Limb (tissue), 2 donors: ENCODE measurements at regions not wholly inside any gene's neighbourhood (a gene's known extent, or its start where the extent isn't known, plus 50 kb on each side); places are given as distances from the start of the nearest gene placed in this dataset.
"Not testable (repeated sequence)": the region's sequence is repeated elsewhere in the genome, so short reads cannot be mapped to it uniquely, and the experiment has no call there.

ENCODE experiments used
- DNase-seq, 2 donors: peaks; one replicate each; pipeline ENCODE4 v3.0.0-alpha.2; 2016; ENCODE audit errors: extremely low spot score in 2 of 2

DNA sequence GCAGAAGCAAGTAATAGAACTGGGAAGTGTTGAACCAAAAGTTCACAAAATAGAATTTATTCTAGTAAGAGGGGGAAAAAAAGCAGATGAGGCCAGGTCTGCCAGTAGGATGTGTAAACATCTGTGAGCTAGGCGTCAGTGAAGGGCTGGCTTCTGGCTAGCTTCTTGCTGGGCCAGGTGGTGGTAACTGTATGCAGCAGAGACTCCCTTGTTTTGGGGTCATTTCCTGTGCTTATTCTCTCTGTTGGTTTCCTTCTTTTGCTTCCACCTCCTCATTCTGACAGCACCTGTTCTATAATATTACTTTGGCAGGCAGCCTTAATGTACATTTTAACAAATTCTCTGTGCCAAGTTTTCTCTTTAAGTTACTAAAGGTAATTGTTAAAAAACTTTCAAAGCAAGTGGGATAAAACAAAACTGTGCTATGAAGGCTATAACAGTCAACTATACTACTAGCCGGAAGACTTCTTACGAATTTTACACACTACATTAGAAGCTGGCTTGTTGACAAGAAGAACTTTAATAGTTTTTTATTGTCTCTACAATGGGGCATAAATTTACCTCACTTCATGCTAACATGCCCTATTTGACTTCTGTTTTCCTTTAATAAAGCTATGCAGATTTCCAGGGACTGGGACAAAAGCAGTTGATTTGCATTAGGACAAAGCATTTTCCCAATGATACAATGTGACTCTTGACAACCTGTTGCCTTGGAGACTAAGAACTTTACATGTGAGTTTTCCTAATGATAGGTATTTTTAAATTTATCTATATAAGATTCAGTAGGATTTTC lies 318.8 kb upstream of the NAALADL2 start:
- DNase-seq = peak in 1 of 2 donors; percentile 5

DNA sequence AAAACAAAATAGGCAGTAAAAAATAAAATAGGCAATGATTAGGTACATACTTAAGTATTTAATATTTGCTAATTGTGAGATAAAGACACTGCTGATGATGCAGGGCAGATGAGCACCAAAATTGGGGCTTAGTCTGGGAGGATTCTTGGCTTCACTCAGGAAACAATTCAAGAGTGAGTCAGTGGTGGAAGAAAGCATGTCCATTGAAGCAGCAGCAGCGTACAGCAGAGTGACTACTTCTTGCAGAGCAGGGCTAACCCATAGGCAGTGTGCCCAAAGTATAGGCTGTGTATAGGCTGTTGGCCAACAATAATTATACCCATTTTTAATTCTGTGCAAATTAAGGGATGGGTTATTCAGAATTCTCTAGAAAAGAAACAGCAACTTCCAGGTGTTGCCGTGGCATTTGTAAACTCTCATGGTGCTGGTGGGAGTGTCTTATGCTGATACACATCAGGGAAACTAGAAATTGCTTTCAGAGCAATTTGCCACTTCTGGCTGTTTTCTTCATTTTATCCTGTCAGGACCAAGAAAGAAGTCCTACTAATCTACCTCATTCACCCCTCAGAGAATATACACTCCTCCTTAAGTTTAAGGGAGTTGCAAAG lies 317.3 kb upstream of the NAALADL2 start:
- no peak for DNase-seq

DNA sequence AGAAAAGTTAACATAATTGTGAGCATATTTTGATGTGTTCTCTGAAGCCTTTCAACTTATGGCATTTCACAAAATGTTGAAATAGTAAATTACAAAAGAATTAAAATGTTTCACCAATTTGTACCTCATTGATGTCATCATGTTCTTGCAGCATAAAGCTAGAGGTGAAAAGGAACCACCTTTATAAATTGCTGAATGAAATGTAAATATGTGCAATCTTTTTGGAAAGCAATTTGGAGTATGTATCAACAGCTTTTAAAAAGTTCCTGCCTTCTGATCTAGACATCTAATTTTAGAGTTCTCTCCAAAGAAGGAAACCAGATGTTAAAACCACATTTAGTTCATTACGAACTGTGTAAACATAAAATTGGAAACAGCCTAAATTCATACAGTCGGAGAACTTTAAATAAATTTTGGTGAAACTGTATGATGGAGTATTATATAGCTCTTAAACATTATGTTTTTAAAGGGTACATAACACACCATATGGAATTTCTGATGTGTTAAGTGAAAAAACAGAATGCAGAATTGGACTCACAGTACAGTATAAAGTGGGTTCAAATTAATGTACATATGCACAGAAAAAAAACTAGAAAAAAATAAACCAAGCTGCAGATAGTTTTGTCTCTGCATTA lies 311.2 kb upstream of the NAALADL2 start:
- DNase-seq = no peak

GRCh38 chr3:174548841-174549623 lies 310.1 kb upstream of the NAALADL2 start:
- no peak for DNase-seq

DNA sequence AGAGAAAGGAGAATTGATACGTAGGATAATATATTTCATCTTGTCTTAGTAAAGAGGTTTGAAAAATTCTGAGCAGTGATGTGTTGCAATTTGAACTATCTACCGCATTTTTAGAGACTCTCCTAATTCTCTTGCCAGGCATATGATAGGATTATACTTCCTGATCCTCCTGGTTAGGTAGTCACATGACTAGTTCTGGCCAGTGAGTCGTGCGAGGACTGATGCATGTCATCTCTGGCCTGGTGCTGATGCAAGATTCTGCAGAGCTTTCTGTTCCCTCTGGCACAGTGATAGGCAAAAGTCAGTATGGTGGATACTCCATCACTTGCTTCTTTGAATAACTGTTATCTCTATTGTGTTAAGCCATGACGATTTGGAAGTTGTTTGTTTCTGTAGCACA lies 277.6 kb upstream of the NAALADL2 start:
- DNase-seq = no peak

GRCh38 chr3:174583396-174583795 lies 275.7 kb upstream of the NAALADL2 start:
- DNase-seq = peak in 1 of 2 donors; percentile 7

GRCh38 chr3:174587137-174587536 lies 272.0 kb upstream of the NAALADL2 start:
- DNase-seq = not testable (repeated sequence)

- no peak for DNase-seq
Measured at GRCh38 chr3:174596447-174596982, 262.6 kb upstream of the NAALADL2 start.

DNA sequence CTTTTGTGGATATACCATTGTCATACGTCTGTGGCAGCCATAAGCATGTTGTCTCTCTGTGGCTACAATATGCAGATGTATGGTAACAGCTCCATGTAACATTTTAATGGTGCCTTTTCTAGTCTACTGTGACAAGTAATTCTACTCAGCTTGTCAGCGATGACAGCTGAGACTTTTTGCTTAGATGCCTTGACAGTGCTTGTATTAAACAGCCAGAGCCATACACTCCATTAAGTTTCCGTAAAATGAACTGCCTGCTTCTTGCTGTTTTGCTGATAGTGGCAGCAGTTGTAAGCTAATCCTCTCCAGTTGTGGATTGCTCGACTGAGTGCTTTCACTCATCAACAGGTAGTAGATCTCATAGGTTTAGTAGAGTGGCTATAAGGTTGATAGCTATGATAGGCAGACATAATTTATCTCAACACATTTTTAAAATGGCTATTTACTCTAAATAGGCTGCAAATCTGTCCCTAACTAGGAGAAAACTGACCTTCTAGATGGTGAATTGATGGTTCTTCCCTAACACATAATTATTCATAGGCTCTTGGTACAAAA lies 260.2 kb upstream of the NAALADL2 start:
- no peak for DNase-seq

DNA sequence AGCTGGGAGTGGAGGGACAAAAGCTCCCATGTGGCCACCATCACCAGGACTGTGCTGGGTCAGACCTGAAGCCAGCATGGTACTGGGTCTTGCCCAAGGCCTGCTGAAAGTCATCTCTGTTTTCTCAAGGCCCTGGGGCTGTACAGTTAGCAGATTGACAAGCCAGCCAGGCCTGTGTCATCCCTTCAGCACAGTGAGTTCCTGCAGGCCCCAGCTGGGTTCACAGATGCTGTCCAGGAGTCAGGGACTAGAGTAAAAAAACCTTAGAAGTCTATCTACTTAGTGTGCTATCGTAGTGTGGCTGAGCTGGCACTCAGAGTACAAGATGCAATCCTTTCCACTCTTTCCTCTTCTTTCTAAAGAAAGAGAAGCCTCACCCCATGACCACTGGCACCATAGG lies 246.0 kb upstream of the NAALADL2 start:
- no peak for DNase-seq

DNA sequence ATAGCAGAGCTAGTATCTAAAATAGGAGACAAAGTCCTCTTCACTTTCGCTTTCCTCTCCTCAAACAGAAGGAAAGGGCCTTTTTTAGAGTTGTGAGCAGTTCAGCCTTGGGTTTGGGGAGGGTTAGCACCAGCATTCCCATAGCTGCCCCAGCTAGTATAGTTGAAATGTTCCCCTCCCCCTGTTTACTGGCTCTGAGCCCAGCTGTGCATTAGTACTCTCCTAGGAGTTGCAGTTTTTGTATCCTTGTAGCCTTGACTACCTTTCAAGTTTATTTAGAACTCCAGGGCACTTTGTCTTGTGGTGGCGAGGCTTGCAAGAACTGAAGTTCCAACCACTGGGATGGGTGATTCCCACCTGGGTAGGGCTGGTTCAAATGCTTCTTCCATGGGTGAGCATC lies 245.1 kb upstream of the NAALADL2 start:
- DNase-seq = peak in 1 of 2 donors; percentile 61

GRCh38 chr3:174618368-174619080 lies 240.6 kb upstream of the NAALADL2 start:
- no peak for DNase-seq

- no peak for DNase-seq
Measured at GRCh38 chr3:174619239-174619638, 239.9 kb upstream of the NAALADL2 start.

DNA sequence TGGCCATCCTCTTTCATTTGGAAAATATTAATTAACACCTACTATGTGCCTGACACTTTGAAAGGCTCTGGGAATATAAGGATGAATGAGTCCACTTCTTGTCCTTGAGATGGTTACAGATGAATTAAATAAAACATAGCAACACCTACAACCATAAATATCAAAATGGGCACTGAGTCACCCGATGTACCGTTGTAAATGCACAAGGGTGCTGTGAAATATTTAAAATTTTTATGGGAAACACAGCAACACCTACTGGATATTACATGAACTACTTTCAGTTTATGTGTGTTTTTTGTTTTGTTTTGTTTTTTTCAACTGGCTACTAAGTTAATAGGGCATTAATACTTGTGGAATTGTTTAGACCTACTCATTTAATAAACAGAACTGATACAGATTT lies 239.0 kb upstream of the NAALADL2 start:
- DNase-seq = no peak

DNA sequence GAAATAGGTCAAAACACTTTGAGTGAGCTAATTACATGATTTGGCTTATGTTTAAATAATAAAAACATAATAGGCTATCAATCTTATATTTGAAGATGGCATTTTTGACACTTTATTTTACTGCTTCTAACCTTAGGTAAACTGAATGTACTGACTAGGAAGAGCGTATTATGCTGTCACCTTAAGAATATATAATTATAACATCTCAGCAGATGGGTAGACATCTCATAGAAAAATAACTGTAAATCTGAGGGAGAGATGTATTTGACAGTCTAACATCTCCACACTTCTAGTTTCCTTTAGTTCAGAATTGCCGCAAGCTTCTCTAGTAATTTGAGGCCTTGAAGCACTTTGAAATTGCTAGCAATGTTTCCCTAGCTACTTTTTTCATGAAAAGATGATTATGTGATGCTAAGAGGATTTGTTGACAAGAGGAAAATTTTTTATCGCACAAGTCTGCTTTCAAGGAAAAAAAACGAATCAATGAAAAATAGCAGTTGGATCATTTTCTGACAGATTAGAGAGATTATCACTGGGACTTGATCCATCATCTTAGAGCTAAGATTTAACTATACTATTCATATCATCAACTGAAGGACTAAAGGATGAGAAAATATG lies 238.2 kb upstream of the NAALADL2 start:
- no peak for DNase-seq

- DNase-seq = no peak
Measured at GRCh38 chr3:174633342-174633741, 225.8 kb upstream of the NAALADL2 start.

- DNase-seq = no peak
Measured at GRCh38 chr3:174636451-174636850, 222.7 kb upstream of the NAALADL2 start.

DNA sequence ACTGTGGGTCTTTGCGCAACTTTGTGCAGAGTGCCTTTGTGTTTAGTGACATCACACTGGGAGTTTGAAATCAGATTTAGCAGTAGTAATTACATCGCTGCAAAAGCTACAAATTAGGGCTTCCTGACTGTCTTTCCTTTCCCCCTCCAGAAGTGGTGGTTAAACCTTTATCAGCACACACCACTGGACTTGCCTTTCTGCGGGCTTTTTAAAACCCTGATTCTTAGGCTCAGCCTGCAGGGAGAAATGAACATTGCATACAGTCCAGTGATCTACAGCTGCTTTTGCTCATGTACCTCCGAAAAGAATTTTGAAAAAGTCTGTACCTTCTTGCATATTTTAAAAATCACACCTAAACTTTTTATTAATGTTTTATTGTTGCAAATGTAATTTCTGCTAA lies 219.7 kb upstream of the NAALADL2 start:
- DNase-seq = no peak

GRCh38 chr3:174639970-174640369 lies 219.2 kb upstream of the NAALADL2 start:
- DNase-seq = no peak

GRCh38 chr3:174640932-174641331 lies 218.2 kb upstream of the NAALADL2 start:
- DNase-seq = no peak
